ENCODE measurements at regions not wholly inside any gene's neighbourhood (a gene's known extent, or its start where the extent isn't known, plus 50 kb on each side); places are given as distances from the start of the nearest gene placed in this dataset.
"Not testable (repeated sequence)": the region's sequence is repeated elsewhere in the genome, so short reads cannot be mapped to it uniquely, and the experiment has no call there.

- DNase-seq, result no peak
Measured at GRCh38 chr2:43144263-43144662, 82.1 kb downstream of the ZFP36L2 start.

GRCh38 chr2:43143756-43144155 is 82.7 kb downstream of the ZFP36L2 start:
- DNase-seq, result no peak

GRCh38 chr2:43142921-43143438 is 83.4 kb downstream of the ZFP36L2 start:
- DNase-seq, result no peak

- not testable (repeated sequence) for DNase-seq
Measured at GRCh38 chr2:43141636-43142151, 84.7 kb downstream of the ZFP36L2 start.

- no peak for DNase-seq
Measured at GRCh38 chr2:43139996-43140621, 86.3 kb downstream of the ZFP36L2 start.

GRCh38 chr2:43139501-43139900 is 86.9 kb downstream of the ZFP36L2 start:
- DNase-seq, result no peak

- DNase-seq, result no peak
Measured at GRCh38 chr2:43138441-43138840, 88.0 kb downstream of the ZFP36L2 start.

- DNase-seq, result no peak
Measured at GRCh38 chr2:43136876-43137275, 89.5 kb downstream of the ZFP36L2 start.

- DNase-seq, result no peak
Measured at GRCh38 chr2:43136011-43136799, 90.2 kb downstream of the ZFP36L2 start.

- no peak for DNase-seq
Measured at GRCh38 chr2:43135583-43135982, 90.8 kb downstream of the ZFP36L2 start.

GRCh38 chr2:43134571-43134889 is 91.9 kb downstream of the ZFP36L2 start:
- DNase-seq, result no peak

- DNase-seq, result no peak
Measured at GRCh38 chr2:43133708-43134570, 92.5 kb downstream of the ZFP36L2 start.

- DNase-seq, result no peak
Measured at GRCh38 chr2:43133336-43133707, 93.1 kb downstream of the ZFP36L2 start.

- DNase-seq, result no peak
Measured at GRCh38 chr2:43132683-43133301, 93.6 kb downstream of the ZFP36L2 start.

GRCh38 chr2:43131890-43132682 is 94.3 kb downstream of the ZFP36L2 start:
- no peak for DNase-seq

- peak; percentile 75 for DNase-seq
Measured at GRCh38 chr2:43131051-43131889, 95.1 kb downstream of the ZFP36L2 start.

- DNase-seq, result no peak
Measured at GRCh38 chr2:43130548-43130875, 95.9 kb downstream of the ZFP36L2 start.

- no peak for DNase-seq
Measured at GRCh38 chr2:43129676-43130547, 96.5 kb downstream of the ZFP36L2 start.

GRCh38 chr2:43128559-43128955 is 97.8 kb downstream of the ZFP36L2 start:
- DNase-seq, result no peak

GRCh38 chr2:43127941-43128558 is 98.4 kb downstream of the ZFP36L2 start:
- DNase-seq, result no peak
